ENCODE measurements at regions not wholly inside any gene's neighbourhood (a gene's known extent, or its start where the extent isn't known, plus 50 kb on each side); places are given as distances from the start of the nearest gene placed in this dataset.

- H3K9me3 ChIP-seq (ENCODE audit: control insufficient read depth, insufficient read depth, low read length): no peaks in the 10 kb centered on the region
- no peaks in the 10 kb centered on the region for H3K79me2 ChIP-seq (ENCODE audit: control insufficient read depth, low read length)
- peak overlapping the region; percentile 52 for H3K4me2 ChIP-seq (ENCODE audit: low read length)
- H3K27me3 ChIP-seq (ENCODE audit: control insufficient read depth, low read length): no peaks in the 10 kb centered on the region
- H3K4me1 ChIP-seq (ENCODE audit: control insufficient read depth, low read length): peaks cover 86% of the 10 kb centered on the region
- H3K9me2 ChIP-seq (replicated peaks; ENCODE audit: control insufficient read depth, low read length): no peaks in the 10 kb centered on the region
- peak overlapping the region; percentile 36; the same call in 1 of the 2 replicates for H3K27ac ChIP-seq (ENCODE audit: low read depth, low read length)
- peak overlapping the region; percentile 34 for H3K4me3 ChIP-seq (ENCODE audit: low read length)
- H3K36me3 ChIP-seq (ENCODE audit: control insufficient read depth, low read length): no peaks in the 10 kb centered on the region
- peaks cover 8% of the 10 kb centered on the region for H3F3A ChIP-seq (ENCODE audit: control insufficient read depth, insufficient read depth)
- TF ChIP-seq CTCF (IDR thresholded peaks at IDR 0.05; ENCODE audit: low read depth, low read length, poor library complexity, severe bottlenecking) (no peak), EZH2phosphoT487 (IDR thresholded peaks at IDR 0.05; ENCODE audit: borderline replicate concordance, low read length) (no peak)
- H4K20me1 ChIP-seq (ENCODE audit: control insufficient read depth, insufficient read depth, low read depth, low read length): no peaks in the 10 kb centered on the region
Observed at GRCh38 chr15:99473981-99474906, 91.5 kb upstream of the MEF2A start.

- Histone ChIP-seq H3K79me2 (ENCODE audit: control insufficient read depth, low read length) (no peaks in the 10 kb centered on the region), H3K9me3 (ENCODE audit: control insufficient read depth, insufficient read depth, low read length) (no peaks in the 10 kb centered on the region), H3K27ac (ENCODE audit: low read depth, low read length) (no peak overlapping the region), H3K4me2 (ENCODE audit: low read length) (no peak overlapping the region), H3K27me3 (ENCODE audit: control insufficient read depth, low read length) (no peaks in the 10 kb centered on the region), H3K36me3 (ENCODE audit: control insufficient read depth, low read length) (no peaks in the 10 kb centered on the region), H3K9me2 (replicated peaks; ENCODE audit: control insufficient read depth, low read length) (no peaks in the 10 kb centered on the region), H3F3A (ENCODE audit: control insufficient read depth, insufficient read depth) (peaks cover 8% of the 10 kb centered on the region), H3K4me3 (ENCODE audit: low read length) (no peak overlapping the region), H3K4me1 (ENCODE audit: control insufficient read depth, low read length) (peaks cover 77% of the 10 kb centered on the region), H4K20me1 (ENCODE audit: control insufficient read depth, insufficient read depth, low read depth, low read length) (no peaks in the 10 kb centered on the region)
- TF ChIP-seq CTCF (IDR thresholded peaks at IDR 0.05; ENCODE audit: low read depth, low read length, poor library complexity, severe bottlenecking) (no peak), EZH2phosphoT487 (IDR thresholded peaks at IDR 0.05; ENCODE audit: borderline replicate concordance, low read length) (no peak)
Observed at GRCh38 chr15:99474909-99475753, 90.7 kb upstream of the MEF2A start.

GRCh38 chr15:99475754-99476412 lies 89.9 kb upstream of the MEF2A start:
- H3K4me1 ChIP-seq (ENCODE audit: control insufficient read depth, low read length): peaks cover 70% of the 10 kb centered on the region
- H3K79me2 ChIP-seq (ENCODE audit: control insufficient read depth, low read length): no peaks in the 10 kb centered on the region
- no peaks in the 10 kb centered on the region for H3K9me2 ChIP-seq (replicated peaks; ENCODE audit: control insufficient read depth, low read length)
- no peaks in the 10 kb centered on the region for H4K20me1 ChIP-seq (ENCODE audit: control insufficient read depth, insufficient read depth, low read depth, low read length)
- 0 out of 2 replicates have a peak, but pooled peaks cover 2% of the 10 kb centered on the region for H3F3A ChIP-seq (ENCODE audit: control insufficient read depth, insufficient read depth)
- no peaks in the 10 kb centered on the region for H3K36me3 ChIP-seq (ENCODE audit: control insufficient read depth, low read length)
- H3K4me2 ChIP-seq (ENCODE audit: low read length): peak overlapping the region; percentile 60
- H3K9me3 ChIP-seq (ENCODE audit: control insufficient read depth, insufficient read depth, low read length): no peaks in the 10 kb centered on the region
- H3K4me3 ChIP-seq (ENCODE audit: low read length): no peak overlapping the region
- H3K27ac ChIP-seq (ENCODE audit: low read depth, low read length): no peak overlapping the region
- no peaks in the 10 kb centered on the region for H3K27me3 ChIP-seq (ENCODE audit: control insufficient read depth, low read length)
- no peak for TF ChIP-seq EZH2phosphoT487 (IDR thresholded peaks at IDR 0.05; ENCODE audit: borderline replicate concordance, low read length)
- no peak for TF ChIP-seq CTCF (IDR thresholded peaks at IDR 0.05; ENCODE audit: low read depth, low read length, poor library complexity, severe bottlenecking)
